ENCODE measurements at regions not wholly inside any gene's neighbourhood (a gene's known extent, or its start where the extent isn't known, plus 50 kb on each side); places are given as distances from the start of the nearest gene placed in this dataset.

- no peak for TF ChIP-seq POLR2AphosphoS5 (IDR thresholded peaks at IDR 0.05; ENCODE audit: low read depth, low read length)
- no peak for TF ChIP-seq REST (IDR thresholded peaks at IDR 0.05; ENCODE audit: insufficient read depth in 1 of 2, low read depth in 2 of 2, low read length in 2 of 2)
- TF ChIP-seq TAF1 (IDR thresholded peaks at IDR 0.05; ENCODE audit: borderline replicate concordance, insufficient read depth, low read length), result no peak
Observed at GRCh38 chr14:88951370-88951769, 126.9 kb downstream of the TTC8 start.
